Dermis microvascular lymphatic vessel endothelial cell (primary cell): ENCODE measurements at regions not wholly inside any gene's neighbourhood (a gene's known extent, or its start where the extent isn't known, plus 50 kb on each side); places are given as distances from the start of the nearest gene placed in this dataset.

Experiments
- DNase-seq, 2 donors: peaks; one replicate each; pipeline versions ENCODE4 v3.0.0 to v3.0.0-alpha.2; 2010; ENCODE audit warnings: low read depth in 2 of 2

DNA sequence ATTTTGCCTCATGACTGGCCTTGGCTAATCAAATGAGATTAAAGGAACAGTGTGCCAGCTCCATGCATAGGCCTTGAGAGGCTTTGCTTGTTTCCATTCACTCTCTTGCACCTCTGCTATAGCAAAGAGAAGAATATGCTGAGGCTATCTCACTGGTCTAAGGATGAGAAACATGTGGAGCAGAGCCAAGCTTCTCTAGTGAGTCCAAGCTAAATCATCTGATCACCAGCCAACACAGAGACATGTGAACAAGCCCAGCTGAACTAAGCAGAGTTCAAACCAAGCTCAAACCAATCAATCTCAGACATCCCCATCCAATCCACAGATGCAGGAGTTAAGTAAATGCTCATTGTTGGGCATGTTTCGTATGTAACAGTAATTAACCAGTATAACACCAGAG, 69.4 kb upstream of the API5 start:
- DNase-seq, result no peak

DNA sequence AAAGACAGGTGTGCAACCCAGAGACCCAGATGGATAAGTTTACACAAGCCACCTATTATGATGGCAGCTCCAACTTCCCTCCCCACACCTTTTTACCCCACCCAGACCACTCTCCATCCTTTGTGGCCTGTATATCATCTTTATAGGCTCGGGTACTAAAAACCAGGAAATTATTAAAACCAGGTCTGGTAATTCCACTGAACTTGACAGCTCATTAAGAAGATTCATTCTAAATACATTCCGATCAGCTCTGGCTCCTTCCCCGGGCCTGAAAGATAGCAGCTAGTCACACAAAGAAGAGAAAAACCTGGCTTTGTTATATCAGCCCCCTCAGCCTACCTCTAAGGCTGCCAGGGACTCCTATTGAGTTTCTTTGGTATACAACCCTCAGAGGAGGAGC, 67.9 kb upstream of the API5 start:
- DNase-seq, result no peak

DNA sequence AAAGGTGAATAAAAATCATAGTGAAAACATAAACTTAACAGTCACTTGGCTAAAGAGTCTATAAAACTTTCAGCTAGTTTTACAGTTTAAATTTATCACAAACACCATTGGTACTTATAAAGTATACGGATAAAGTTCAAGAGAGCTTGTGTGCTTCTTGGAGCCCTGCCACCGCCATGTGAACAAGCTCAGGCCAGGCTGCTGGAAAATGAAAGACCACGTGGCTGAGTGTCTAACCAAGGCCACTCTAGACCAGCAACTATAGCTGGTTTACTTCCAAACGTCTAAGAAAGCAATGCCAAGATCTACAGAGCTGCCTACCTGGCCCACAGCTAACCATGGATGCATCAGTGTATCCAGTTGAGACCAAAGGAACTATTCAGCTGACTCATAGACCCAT, 66.3 kb upstream of the API5 start:
- DNase-seq, result no peak

DNA sequence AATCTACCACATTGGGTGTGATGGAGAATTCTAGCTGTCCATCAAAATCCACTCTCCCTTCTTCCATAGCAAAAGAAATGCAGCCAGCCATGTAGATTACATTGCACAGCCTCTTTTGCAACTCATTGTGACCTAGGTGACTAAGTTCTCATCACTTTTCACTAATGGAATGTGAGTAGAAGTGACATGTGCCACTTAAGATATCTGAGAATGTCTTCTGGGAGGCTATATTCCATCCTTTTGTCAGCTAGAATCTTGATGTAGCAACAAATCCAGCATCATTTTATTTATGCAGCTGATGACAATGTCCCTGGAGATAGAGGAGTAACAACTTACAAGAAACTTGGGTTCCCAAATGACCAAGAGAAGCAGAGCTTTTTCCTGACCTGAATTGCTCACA, 61.5 kb upstream of the API5 start:
- DNase-seq, result no peak

DNA sequence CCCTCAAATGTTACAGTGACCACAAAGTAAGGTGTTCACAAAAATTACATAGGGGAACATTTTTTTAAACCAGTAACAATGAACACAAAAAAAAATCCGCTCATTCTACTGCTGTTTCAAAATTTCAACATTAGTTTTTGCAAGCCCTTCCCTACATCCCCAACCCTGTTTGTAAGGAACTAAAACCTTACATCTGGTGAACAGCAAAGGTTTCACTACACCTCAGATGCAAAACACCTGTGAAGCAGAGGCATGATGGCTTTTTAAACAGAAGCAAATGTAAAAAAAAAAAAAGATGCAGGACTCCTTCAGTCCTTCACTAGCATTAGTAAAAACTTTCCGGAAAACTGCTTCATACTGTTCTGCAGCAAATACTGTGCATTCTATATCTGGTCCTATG, 50.0 kb upstream of the API5 start:
- no peak for DNase-seq
